Transverse colon (tissue), 4 donors: ENCODE measurements at regions not wholly inside any gene's neighbourhood (a gene's known extent, or its start where the extent isn't known, plus 50 kb on each side); places are given as distances from the start of the nearest gene placed in this dataset.

Experiments
- CTCF ChIP-seq, 5 experiments: fragments of 200-600 bp in 3 of 5; fragments of 450-650 bp in 2 of 5; sonication (generic) in 3 of 5; IDR thresholded peaks; 1 replicate in 2 of 5; 2 replicates in 3 of 5; pipeline ENCODE4 v1.5.1; 2016 to 2017; ENCODE audit warnings: antibody characterized with exemption in 5 of 5, inconsistent platforms in 3 of 5, mild to moderate bottlenecking in 2 of 5, moderate library complexity in 1 of 5
- POLR2AphosphoS5 ChIP-seq, 3 donors: sonication (generic); formaldehyde crosslinking; IDR thresholded peaks; one replicate each; pipeline ENCODE4 v1.6.1; 2016; ENCODE audit warnings: antibody characterized with exemption in 3 of 3

DNA sequence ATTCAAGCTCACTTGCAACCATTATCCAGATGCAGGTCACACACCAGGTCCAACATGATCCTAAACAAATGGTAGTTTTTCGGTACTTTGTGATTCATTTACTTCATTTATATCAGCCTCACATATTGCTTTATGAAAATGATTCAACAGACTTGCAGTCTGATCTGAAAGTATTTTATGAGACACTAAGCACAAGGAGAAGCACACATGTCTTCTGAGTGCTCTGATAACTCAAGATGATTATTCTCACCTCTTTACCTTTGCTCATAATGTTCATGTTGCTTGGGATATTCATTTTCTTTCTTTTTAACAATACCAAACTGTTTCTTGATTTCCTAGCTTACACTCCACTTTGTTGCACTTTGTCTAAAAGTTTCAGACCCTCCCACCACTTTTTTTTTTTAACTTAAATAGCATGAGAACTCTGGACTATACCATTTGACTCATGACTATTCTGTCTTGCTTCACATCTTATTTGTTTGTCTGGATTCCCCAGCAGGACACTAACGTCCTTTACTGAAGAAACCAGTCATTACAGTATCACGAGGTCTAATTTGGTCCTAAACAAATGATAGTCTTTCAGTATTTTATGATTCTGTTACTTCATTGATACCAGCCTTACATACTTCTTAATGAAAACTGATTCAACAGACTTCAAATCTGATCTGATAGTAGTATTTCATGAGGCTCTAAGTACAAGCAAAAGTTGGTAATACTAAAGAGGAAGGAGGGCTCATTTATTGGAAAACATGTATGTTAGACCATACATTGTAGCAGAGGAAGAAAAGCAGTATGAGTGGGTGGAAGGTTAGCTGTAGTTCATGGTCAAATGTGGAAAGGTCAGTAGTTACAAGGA is 171.8 kb upstream of the AHR start:
- TF ChIP-seq CTCF (IDR thresholded peaks at IDR 0.05) (no peak), POLR2AphosphoS5 (IDR thresholded peaks at IDR 0.05) (no peak)
